Uterus (tissue), 3 donors: ENCODE measurements at regions not wholly inside any gene's neighbourhood (a gene's known extent, or its start where the extent isn't known, plus 50 kb on each side); places are given as distances from the start of the nearest gene placed in this dataset.

ENCODE experiments used
- DNase-seq, 2 donors: peaks; one replicate each; pipeline ENCODE4 v3.0.0-alpha.2; 2019 to 2020
- H3K27ac ChIP-seq, 2 donors: fragments of 200-600 bp; sonication (generic); 1 replicate in 1 of 2; 2 replicates in 1 of 2; pipeline ENCODE4 v1.5.1; 2016 to 2018
- H3K27me3 ChIP-seq, 2 donors: fragments of 200-600 bp; sonication (generic); one replicate each; pipeline ENCODE4 v1.5.1; 2018 to 2019; ENCODE audit warnings: control low read depth in 1 of 2
- H3K36me3 ChIP-seq, 2 donors: fragments of 200-600 bp; sonication (generic); one replicate each; pipeline ENCODE4 v1.5.1; 2019; ENCODE audit warnings: control low read depth in 1 of 2
- H3K4me1 ChIP-seq, 2 donors: fragments of 200-600 bp; sonication (generic); one replicate each; pipeline ENCODE4 v1.5.1; 2018 to 2019; ENCODE audit warnings: control low read depth in 1 of 2
- H3K4me3 ChIP-seq, 2 donors: fragments of 200-600 bp; sonication (generic); 1 replicate in 1 of 2; 2 replicates in 1 of 2; pipeline ENCODE4 v1.5.1; 2018 to 2019; ENCODE audit warnings: mild to moderate bottlenecking in 1 of 2
- H3K9me3 ChIP-seq, 2 donors: fragments of 200-600 bp; sonication (generic); one replicate each; pipeline ENCODE4 v1.5.1; 2019; ENCODE audit warnings: control low read depth in 1 of 2
- POLR2A ChIP-seq, 2 donors: fragments of 450-650 bp; IDR thresholded peaks; one replicate each; pipeline ENCODE4 v1.6.1; 2016; ENCODE audit warnings: antibody characterized with exemption in 2 of 2, mild to moderate bottlenecking in 1 of 2, moderate library complexity in 1 of 2
- intact Hi-C: fragments of 100-400 bp; cut with DNase I; formaldehyde crosslinking; loops from one replicate; pipeline ENCODE4 v1.15.1; 2023; ENCODE audit warnings: low total_unique reads
- TF ChIP-seq, protein P1 (sequence below), 4 experiments: fragments of 200-600 bp in 2 of 4; fragments of 450-650 bp in 2 of 4; sonication (generic) in 2 of 4; IDR thresholded peaks; one replicate each; pipeline ENCODE4 v1.5.1; 2016 to 2019; ENCODE audit warnings: antibody characterized with exemption in 4 of 4, mild to moderate bottlenecking in 2 of 4, moderate library complexity in 1 of 4
- donor health status: DM: yes; HTN: yes; CAD: no.

DNA sequence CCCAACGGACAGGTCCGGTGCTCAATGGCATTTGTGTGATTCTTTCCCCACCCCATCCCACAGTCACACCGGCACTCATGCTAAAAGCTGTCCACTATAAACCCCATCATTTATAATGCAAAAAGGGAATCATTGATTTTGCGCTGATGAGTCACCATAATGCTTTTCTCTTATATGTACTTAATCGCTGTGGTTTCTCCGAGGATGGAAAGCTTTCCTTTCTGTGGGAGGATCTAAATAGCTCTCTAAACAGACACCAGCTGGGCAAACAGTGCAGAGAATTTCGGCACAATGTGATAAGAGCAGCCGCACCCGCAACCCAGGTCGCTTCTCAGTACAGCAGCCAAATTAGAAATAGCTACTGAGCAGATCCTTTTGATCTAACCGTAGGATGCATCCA lies 85.6 kb downstream of the SETD4 start:
- no peaks in the 10 kb centered on the region for H3K36me3 ChIP-seq
- intact Hi-C loops, result no loop called here
- TF ChIP-seq, protein P1, sequence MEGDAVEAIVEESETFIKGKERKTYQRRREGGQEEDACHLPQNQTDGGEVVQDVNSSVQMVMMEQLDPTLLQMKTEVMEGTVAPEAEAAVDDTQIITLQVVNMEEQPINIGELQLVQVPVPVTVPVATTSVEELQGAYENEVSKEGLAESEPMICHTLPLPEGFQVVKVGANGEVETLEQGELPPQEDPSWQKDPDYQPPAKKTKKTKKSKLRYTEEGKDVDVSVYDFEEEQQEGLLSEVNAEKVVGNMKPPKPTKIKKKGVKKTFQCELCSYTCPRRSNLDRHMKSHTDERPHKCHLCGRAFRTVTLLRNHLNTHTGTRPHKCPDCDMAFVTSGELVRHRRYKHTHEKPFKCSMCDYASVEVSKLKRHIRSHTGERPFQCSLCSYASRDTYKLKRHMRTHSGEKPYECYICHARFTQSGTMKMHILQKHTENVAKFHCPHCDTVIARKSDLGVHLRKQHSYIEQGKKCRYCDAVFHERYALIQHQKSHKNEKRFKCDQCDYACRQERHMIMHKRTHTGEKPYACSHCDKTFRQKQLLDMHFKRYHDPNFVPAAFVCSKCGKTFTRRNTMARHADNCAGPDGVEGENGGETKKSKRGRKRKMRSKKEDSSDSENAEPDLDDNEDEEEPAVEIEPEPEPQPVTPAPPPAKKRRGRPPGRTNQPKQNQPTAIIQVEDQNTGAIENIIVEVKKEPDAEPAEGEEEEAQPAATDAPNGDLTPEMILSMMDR (IDR thresholded peaks at IDR 0.05), result no peak
- TF ChIP-seq POLR2A (IDR thresholded peaks at IDR 0.05), result no peak
- H3K9me3 ChIP-seq, result no peaks in the 10 kb centered on the region
- DNase-seq, result no peak
- no peak overlapping the region for H3K27ac ChIP-seq
- no peak overlapping the region for H3K4me3 ChIP-seq
- H3K27me3 ChIP-seq, result no peaks in the 10 kb centered on the region
- H3K4me1 ChIP-seq, result no peaks in the 10 kb centered on the region

GRCh38 chr21:35971824-35972223 lies 88.5 kb downstream of the SETD4 start:
- Histone ChIP-seq H3K9me3 (no peaks in the 10 kb centered on the region), H3K27me3 (no peaks in the 10 kb centered on the region), H3K27ac (no peak overlapping the region), H3K4me3 (no peak overlapping the region), H3K4me1 (no peaks in the 10 kb centered on the region), H3K36me3 (no peaks in the 10 kb centered on the region)
- intact Hi-C loops, result no loop called here
- TF ChIP-seq POLR2A (IDR thresholded peaks at IDR 0.05), result no peak
- TF ChIP-seq, protein P1 (IDR thresholded peaks at IDR 0.05), result no peak
- DNase-seq, result no peak

- no peak for TF ChIP-seq POLR2A (IDR thresholded peaks at IDR 0.05)
- TF ChIP-seq, protein P1 (IDR thresholded peaks at IDR 0.05), result no peak
- no peak for DNase-seq
Measured at GRCh38 chr21:35969281-35969680, 91.0 kb downstream of the SETD4 start.

GRCh38 chr21:35968564-35968963 lies 91.8 kb downstream of the SETD4 start:
- Histone ChIP-seq H3K9me3 (no peaks in the 10 kb centered on the region), H3K27ac (no peak overlapping the region), H3K27me3 (no peaks in the 10 kb centered on the region), H3K4me1 (no peaks in the 10 kb centered on the region), H3K4me3 (no peak overlapping the region), H3K36me3 (no peaks in the 10 kb centered on the region)
- DNase-seq, result no peak
- intact Hi-C loops, result no loop called here
- TF ChIP-seq, protein P1 (IDR thresholded peaks at IDR 0.05), result no peak
- no peak for TF ChIP-seq POLR2A (IDR thresholded peaks at IDR 0.05)

More at GRCh38 chr21:35969281-35969680, 91.0 kb downstream of the SETD4 start:
- intact Hi-C loops, result no loop called here
- Histone ChIP-seq H3K4me3 (no peak overlapping the region), H3K27me3 (no peaks in the 10 kb centered on the region), H3K4me1 (no peaks in the 10 kb centered on the region), H3K36me3 (no peaks in the 10 kb centered on the region), H3K9me3 (no peaks in the 10 kb centered on the region), H3K27ac (no peak overlapping the region)

- Histone ChIP-seq H3K4me3 (no peak overlapping the region), H3K27ac (no peak overlapping the region), H3K36me3 (no peaks in the 10 kb centered on the region), H3K9me3 (no peaks in the 10 kb centered on the region), H3K27me3 (no peaks in the 10 kb centered on the region), H3K4me1 (no peaks in the 10 kb centered on the region)
- intact Hi-C loops, result no loop called here
- DNase-seq, result no peak
- TF ChIP-seq POLR2A (IDR thresholded peaks at IDR 0.05), result no peak
- TF ChIP-seq, protein P1 (IDR thresholded peaks at IDR 0.05), result no peak
Measured at GRCh38 chr21:35965699-35966098, 94.6 kb downstream of the SETD4 start.
